SK-N-SH (cell line): ENCODE measurements at regions not wholly inside any gene's neighbourhood (a gene's known extent, or its start where the extent isn't known, plus 50 kb on each side); places are given as distances from the start of the nearest gene placed in this dataset.

Source experiments
- CTCF ChIA-PET: fragments of 300-600, 350-600 bp; formaldehyde crosslinking; extraction: SDS; loops from one replicate; lab custom pipeline; 2021; lab: Yijun Ruan, JAX
- POLR2A ChIA-PET: fragments of 350-600 bp; sonication (Branson Sonifier 250); formaldehyde crosslinking; extraction: SDS; loops from one replicate; lab custom pipeline; 2020; ENCODE audit warnings: antibody characterized with exemption, inconsistent platforms; lab: Yijun Ruan, JAX
- DNase-seq: peaks from one replicate; pipeline ENCODE4 v3.0.0; 2012
- H2AFZ ChIP-seq: fragments of 200-600 bp; sonication (generic); 2 replicates; pipeline ENCODE4 v1.8.1; 2016; ENCODE audit warnings: antibody characterized with exemption, mild to moderate bottlenecking, low read depth
- H3F3A ChIP-seq: fragments of 200-600 bp; sonication (generic); replicated peaks from 2 replicates; pipeline ENCODE3; 2016; ENCODE audit warnings: antibody characterized with exemption, mild to moderate bottlenecking; ENCODE audit not compliant: insufficient read depth
- H3K27ac ChIP-seq, 2 experiments: fragments of 200-500 bp in 1 of 2; fragments of 200-600 bp in 1 of 2; sonication (Bioruptor generic) in 1 of 2; sonication (generic), shearing (Covaris generic) in 1 of 2; 2 replicates each; pipeline versions ENCODE4 v1.5.1 to v1.6.1; 2014 to 2016; ENCODE audit warnings: low read depth in 2 of 2, inconsistent platforms in 1 of 2, low read length in 1 of 2, mild to moderate bottlenecking in 1 of 2, mixed read lengths in 1 of 2
- H3K27me3 ChIP-seq: fragments of 200-600 bp; sonication (generic), shearing (Covaris generic); 2 replicates; pipeline ENCODE4 v1.6.1; 2016; ENCODE audit warnings: mixed run types; ENCODE audit not compliant: insufficient read depth
- H3K36me3 ChIP-seq, 2 experiments: fragments of 200-500 bp in 1 of 2; fragments of 200-600 bp in 1 of 2; sonication (Bioruptor generic) in 1 of 2; sonication (generic) in 1 of 2; replicated peaks in 1 of 2; 2 replicates each; pipeline versions ENCODE3 to v1.5.1; 2014 to 2016; ENCODE audit warnings: low read length in 1 of 2, mild to moderate bottlenecking in 1 of 2; ENCODE audit not compliant: insufficient read depth in 2 of 2, control insufficient read depth in 1 of 2
- H3K4me1 ChIP-seq, 2 experiments: fragments of 200-500 bp in 1 of 2; fragments of 200-600 bp in 1 of 2; sonication (Bioruptor generic) in 1 of 2; sonication (generic), shearing (Covaris generic) in 1 of 2; 2 replicates each; pipeline versions ENCODE4 v1.5.1 to v1.6.1; 2014 to 2016; ENCODE audit warnings: low read depth in 1 of 2, low read length in 1 of 2, mixed run types in 1 of 2; ENCODE audit not compliant: insufficient read depth in 2 of 2, control insufficient read depth in 1 of 2
- H3K4me2 ChIP-seq: fragments of 200-600 bp; sonication (generic), shearing (Covaris generic); 2 replicates; pipeline ENCODE4 v1.6.1; 2017; ENCODE audit warnings: mixed run types
- H3K4me3 ChIP-seq, 2 experiments: fragments of 200-500 bp in 1 of 2; fragments of 200-600 bp in 1 of 2; sonication (Bioruptor generic) in 1 of 2; sonication (generic), shearing (Covaris generic) in 1 of 2; 2 replicates each; pipeline versions ENCODE4 v1.5.1 to v1.8.1; 2014 to 2016; ENCODE audit warnings: low read depth in 2 of 2, inconsistent platforms in 1 of 2, low read length in 1 of 2, mild to moderate bottlenecking in 1 of 2, mixed read lengths in 1 of 2, moderate library complexity in 1 of 2
- H3K79me2 ChIP-seq: fragments of 200-600 bp; sonication (generic); 2 replicates; pipeline ENCODE4 v1.8.1; 2017; ENCODE audit warnings: mild to moderate bottlenecking; ENCODE audit not compliant: insufficient read depth
- H3K9ac ChIP-seq: fragments of 200-600 bp; sonication (generic); 2 replicates; pipeline ENCODE4 v1.6.1; 2017; ENCODE audit warnings: mixed run types
- H3K9me2 ChIP-seq: fragments of 200-600 bp; sonication (generic); 2 replicates; pipeline ENCODE4 v1.6.1; 2017; ENCODE audit warnings: mixed run types
- H3K9me3 ChIP-seq: fragments of 200-600 bp; sonication (generic); 2 replicates; pipeline ENCODE4 v1.6.1; 2017; ENCODE audit warnings: mixed run types, mild to moderate bottlenecking, moderate library complexity
- H4K20me1 ChIP-seq: fragments of 200-600 bp; sonication (generic); 2 replicates; pipeline ENCODE4 v1.6.1; 2017; ENCODE audit warnings: mild to moderate bottlenecking, mixed run types; ENCODE audit not compliant: insufficient read depth
- CTCF ChIP-seq: fragments of 200-600 bp; sonication (generic); IDR thresholded peaks from 2 replicates; pipeline ENCODE4 v1.6.1; 2017; ENCODE audit warnings: antibody characterized with exemption, mild to moderate bottlenecking, moderate library complexity
- FOSL2 ChIP-seq: IDR thresholded peaks from 2 replicates; pipeline ENCODE4 v1.4.0; 2012; ENCODE audit warnings: low read depth, mild to moderate bottlenecking, moderate library complexity, borderline replicate concordance
- GABPA ChIP-seq: IDR thresholded peaks from 2 replicates; pipeline ENCODE4 v1.4.0; 2012; ENCODE audit warnings: low read depth, mild to moderate bottlenecking
- IRF3 ChIP-seq: fragments of 150-350 bp; IDR thresholded peaks from 2 replicates; pipeline ENCODE4 v1.6.1; 2016; ENCODE audit warnings: mild to moderate bottlenecking, low read depth, low read length
- JUND ChIP-seq: IDR thresholded peaks from 2 replicates; pipeline ENCODE4 v1.4.0; 2012
- MXI1 ChIP-seq: IDR thresholded peaks from 2 replicates; pipeline ENCODE4 v1.6.1; 2012; ENCODE audit warnings: mild to moderate bottlenecking, low read depth, low read length, improper control_type of control experiment
- REST ChIP-seq: IDR thresholded peaks from 2 replicates; pipeline ENCODE4 v1.6.1; 2012; ENCODE audit warnings: mild to moderate bottlenecking, low read depth, low read length, moderate library complexity
- TAF1 ChIP-seq: IDR thresholded peaks from 2 replicates; pipeline ENCODE4 v1.6.1; 2012; ENCODE audit warnings: low read depth, mild to moderate bottlenecking, low read length, moderate library complexity, borderline replicate concordance
- TCF12 ChIP-seq: IDR thresholded peaks from 2 replicates; pipeline ENCODE4 v1.4.0; 2012
- USF1 ChIP-seq: IDR thresholded peaks from 2 replicates; pipeline ENCODE4 v1.4.0; 2012; ENCODE audit warnings: low read depth, borderline replicate concordance
- USF2 ChIP-seq: fragments of 150-350 bp; IDR thresholded peaks from 2 replicates; pipeline ENCODE4 v1.6.1; 2017; ENCODE audit warnings: antibody characterized with exemption, low read length, low read depth, borderline replicate concordance
- WGBS: methylation state at CpG from one replicate; pipeline ENCODE4 v1.1.6; 2017; ENCODE audit warnings: low lambda C conversion rate; 5-methylcytosine and 5-hydroxymethylcytosine counted together

GRCh38 chr1:82451191-82451590 is 650.5 kb downstream of the ADGRL2 start (continued):
- no peak for TF ChIP-seq USF1
- no peak for TF ChIP-seq IRF3
- TF ChIP-seq CTCF: no peak
- no peak for TF ChIP-seq TAF1
- TF ChIP-seq USF2: no peak
- TF ChIP-seq GABPA: no peak

- no peak for DNase-seq
Observed at GRCh38 chr1:82449506-82450057, 648.8 kb downstream of the ADGRL2 start.

More at GRCh38 chr1:82449506-82450057, 648.8 kb downstream of the ADGRL2 start:
- Histone ChIP-seq H3K36me3 (no peaks in the 10 kb centered on the region), H4K20me1 (no peaks in the 10 kb centered on the region), H3K27me3 (no peaks in the 10 kb centered on the region), H3K4me1 (no peaks in the 10 kb centered on the region), H3K79me2 (no peaks in the 10 kb centered on the region), H3K9me3 (no peaks in the 10 kb centered on the region), H2AFZ (no peak overlapping the region), H3K4me3 (no peak overlapping the region), H3K27ac (no peak overlapping the region), H3K9ac (no peak overlapping the region), H3F3A (no peaks in the 10 kb centered on the region), H3K4me2 (no peak overlapping the region), H3K9me2 (no peaks in the 10 kb centered on the region)
- ChIA-PET POLR2A (no interaction called here), CTCF (no interaction called here)
- WGBS: 33% methylated on average over 4 of the region's 4 CpGs
- no peak for TF ChIP-seq TCF12
- no peak for TF ChIP-seq REST
- TF ChIP-seq FOSL2: no peak
- TF ChIP-seq CTCF: no peak
- no peak for TF ChIP-seq MXI1
- no peak for TF ChIP-seq GABPA
- TF ChIP-seq JUND: no peak
